Stomach (tissue), 8 donors: ENCODE measurements at regions not wholly inside any gene's neighbourhood (a gene's known extent, or its start where the extent isn't known, plus 50 kb on each side); places are given as distances from the start of the nearest gene placed in this dataset.

Source experiments
- DNase-seq, 2 donors: peaks; one replicate each; pipeline versions ENCODE4 v3.0.0 to v3.0.0-alpha.2; 2013 to 2019
- H3K27ac ChIP-seq, 5 donors: fragments of 200-600 bp in 4 of 5; sonication (generic) in 4 of 5; one replicate each; pipeline ENCODE4 v1.5.1; 2013 to 2019; ENCODE audit warnings: mild to moderate bottlenecking in 1 of 5, moderate library complexity in 1 of 5
- H3K27me3 ChIP-seq, 3 donors: fragments of 200-600 bp; sonication (generic); one replicate each; pipeline ENCODE4 v1.5.1; 2017 to 2019; ENCODE audit warnings: mixed run types in 1 of 3
- H3K36me3 ChIP-seq, 4 donors: fragments of 200-600 bp; sonication (generic); 1 replicate in 3 of 4; 2 replicates in 1 of 4; pipeline ENCODE4 v1.5.1; 2016 to 2019
- H3K4me1 ChIP-seq, 4 donors: fragments of 200-600 bp; sonication (generic); one replicate each; pipeline ENCODE4 v1.5.1; 2016 to 2019
- H3K4me3 ChIP-seq, 4 donors: fragments of 200-600 bp; sonication (generic) in 3 of 4; one replicate each; pipeline ENCODE4 v1.5.1; 2016 to 2019; ENCODE audit warnings: mild to moderate bottlenecking in 1 of 4
- H3K9me3 ChIP-seq, 4 donors: fragments of 200-600 bp; sonication (generic); one replicate each; pipeline ENCODE4 v1.5.1; 2016 to 2019
- CTCF ChIP-seq, 7 experiments: fragments of 450-650 bp in 4 of 7; fragments of 200-600 bp in 3 of 7; sonication (generic) in 3 of 7; IDR thresholded peaks; one replicate each; pipeline ENCODE4 v1.5.1; 2016 to 2019; ENCODE audit warnings: antibody characterized with exemption in 7 of 7, control low read depth in 2 of 7, mild to moderate bottlenecking in 1 of 7
- EP300 ChIP-seq: sonication (generic); formaldehyde crosslinking; IDR thresholded peaks from one replicate; pipeline ENCODE4 v1.6.1; 2017; ENCODE audit warnings: antibody characterized with exemption
- POLR2A ChIP-seq, 4 donors: fragments of 450-650 bp; IDR thresholded peaks; one replicate each; pipeline ENCODE4 v1.6.1; 2016; ENCODE audit warnings: antibody characterized with exemption in 4 of 4, control low read depth in 2 of 4, mild to moderate bottlenecking in 1 of 4, moderate library complexity in 1 of 4
- POLR2AphosphoS5 ChIP-seq, 3 donors: sonication (generic); formaldehyde crosslinking; IDR thresholded peaks; one replicate each; pipeline ENCODE4 v1.6.1; 2016; ENCODE audit warnings: antibody characterized with exemption in 3 of 3
- WGBS, 5 donors: extraction: QIAGEN DNeasy Blood & Tissue Kit in 3 of 5; methylation state at CpG; one replicate each; pipeline versions ENCODE4 v1.1.5 to v1.1.7; 2013 to 2018; 5-methylcytosine and 5-hydroxymethylcytosine counted together
- intact Hi-C: fragments of 100-400 bp; cut with DNase I; formaldehyde crosslinking; loops from one replicate; pipeline ENCODE4 v1.15.1; 2023; ENCODE audit warnings: low total_unique reads
- donor health status: healthy with polysubstance abuse.
- donor health status: Bipolar disorder and iron deficiency.
- donor health status: healthy.

- intact Hi-C loops = no loop called here
- no peak overlapping the region for H3K27ac ChIP-seq
- no peaks in the 10 kb centered on the region for H3K9me3 ChIP-seq
- peak in 1 of 2 donors; percentile 7 for DNase-seq
- TF ChIP-seq POLR2AphosphoS5 (IDR thresholded peaks at IDR 0.05) (no peak), EP300 (no peak), CTCF (IDR thresholded peaks at IDR 0.05) (no peak), POLR2A (IDR thresholded peaks at IDR 0.05) (no peak)
- H3K4me1 ChIP-seq = no peaks in the 10 kb centered on the region
- 63 to 68% (median 67%) methylated on average over 8 of the region's 8 CpGs for WGBS, 5 donors
- no peaks in the 10 kb centered on the region for H3K36me3 ChIP-seq
- H3K27me3 ChIP-seq = no peaks in the 10 kb centered on the region
- no peak overlapping the region for H3K4me3 ChIP-seq
These were observed 336.5 kb upstream of the ADGRL2 start for GRCh38 chr1:81463936-81464837.

GRCh38 chr1:81459043-81459442, 341.7 kb upstream of the ADGRL2 start:
- no peaks in the 10 kb centered on the region for H3K27me3 ChIP-seq
- DNase-seq = no peak
- H3K4me1 ChIP-seq = no peaks in the 10 kb centered on the region
- H3K36me3 ChIP-seq = no peaks in the 10 kb centered on the region
- no peaks in the 10 kb centered on the region for H3K9me3 ChIP-seq
- intact Hi-C loops = no loop called here
- no peak overlapping the region for H3K4me3 ChIP-seq
- no peak overlapping the region for H3K27ac ChIP-seq
- TF ChIP-seq EP300 (no peak), CTCF (IDR thresholded peaks at IDR 0.05) (no peak), POLR2AphosphoS5 (IDR thresholded peaks at IDR 0.05) (no peak), POLR2A (IDR thresholded peaks at IDR 0.05) (no peak)

GRCh38 chr1:81458186-81458585, 342.5 kb upstream of the ADGRL2 start:
- no peak for TF ChIP-seq CTCF (IDR thresholded peaks at IDR 0.05)
- no peak for TF ChIP-seq POLR2AphosphoS5 (IDR thresholded peaks at IDR 0.05)
- TF ChIP-seq EP300 = no peak
- no peak for TF ChIP-seq POLR2A (IDR thresholded peaks at IDR 0.05)
- DNase-seq = no peak
- no peaks in the 10 kb centered on the region for H3K9me3 ChIP-seq
- no peaks in the 10 kb centered on the region for H3K27me3 ChIP-seq
- intact Hi-C loops = no loop called here
- peaks cover 0 to 5% (median 2%) of the 10 kb centered on the region in 4 donors for H3K4me1 ChIP-seq
- H3K27ac ChIP-seq = no peak overlapping the region
- no peaks in the 10 kb centered on the region for H3K36me3 ChIP-seq
- no peak overlapping the region for H3K4me3 ChIP-seq
- WGBS, 5 donors = 69 to 98% (median 84%) methylated on average over 4 of the region's 4 CpGs

GRCh38 chr1:81455481-81455880, 345.3 kb upstream of the ADGRL2 start:
- Histone ChIP-seq H3K36me3 (no peaks in the 10 kb centered on the region), H3K4me1 (peaks cover 0 to 7% (median 2%) of the 10 kb centered on the region in 4 donors), H3K4me3 (no peak overlapping the region), H3K27ac (no peak overlapping the region), H3K27me3 (no peaks in the 10 kb centered on the region), H3K9me3 (no peaks in the 10 kb centered on the region)
- WGBS, 5 donors = 83 to 95% (median 87%) methylated on average over 4 of the region's 4 CpGs
- intact Hi-C loops = no loop called here
- no peak for TF ChIP-seq POLR2A (IDR thresholded peaks at IDR 0.05)
- no peak for TF ChIP-seq POLR2AphosphoS5 (IDR thresholded peaks at IDR 0.05)
- TF ChIP-seq EP300 = no peak
- TF ChIP-seq CTCF (IDR thresholded peaks at IDR 0.05) = no peak
- no peak for DNase-seq
